ENCODE measurements at regions not wholly inside any gene's neighbourhood (a gene's known extent, or its start where the extent isn't known, plus 50 kb on each side); places are given as distances from the start of the nearest gene placed in this dataset.

DNA sequence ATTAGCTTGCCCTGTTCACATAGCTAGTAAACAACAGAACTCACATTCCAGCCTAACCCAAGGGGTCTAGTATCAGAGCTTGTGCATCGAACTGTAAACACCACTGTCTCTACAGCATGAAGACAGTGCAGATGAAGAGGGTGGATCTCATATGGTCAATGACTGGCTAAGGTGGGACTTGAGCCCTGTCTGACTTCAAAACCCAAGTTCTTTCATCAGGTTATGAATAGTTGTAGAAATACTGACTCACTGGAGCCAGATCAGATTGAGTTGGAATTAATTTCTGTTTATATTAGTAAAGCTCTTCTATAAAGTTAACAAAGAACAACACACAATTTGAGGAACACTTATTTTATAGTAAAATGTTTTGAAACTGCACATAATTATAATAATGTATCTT, 161.7 kb upstream of the ARHGAP20 start:
- Mint-ChIP-seq H3K27me3 (peaks cover 4% of the 10 kb centered on the region), H3K4me1 (ENCODE audit: unreplicated experiment) (no peaks in the 10 kb centered on the region), H3K36me3 (no peaks in the 10 kb centered on the region), H3K9me3 (no peaks in the 10 kb centered on the region), H3K4me3 (no peak overlapping the region), H3K27ac (no peak overlapping the region)
- no peak for DNase-seq (ENCODE audit: extremely low spot score, unreplicated experiment)
- TF ChIP-seq, protein P1, sequence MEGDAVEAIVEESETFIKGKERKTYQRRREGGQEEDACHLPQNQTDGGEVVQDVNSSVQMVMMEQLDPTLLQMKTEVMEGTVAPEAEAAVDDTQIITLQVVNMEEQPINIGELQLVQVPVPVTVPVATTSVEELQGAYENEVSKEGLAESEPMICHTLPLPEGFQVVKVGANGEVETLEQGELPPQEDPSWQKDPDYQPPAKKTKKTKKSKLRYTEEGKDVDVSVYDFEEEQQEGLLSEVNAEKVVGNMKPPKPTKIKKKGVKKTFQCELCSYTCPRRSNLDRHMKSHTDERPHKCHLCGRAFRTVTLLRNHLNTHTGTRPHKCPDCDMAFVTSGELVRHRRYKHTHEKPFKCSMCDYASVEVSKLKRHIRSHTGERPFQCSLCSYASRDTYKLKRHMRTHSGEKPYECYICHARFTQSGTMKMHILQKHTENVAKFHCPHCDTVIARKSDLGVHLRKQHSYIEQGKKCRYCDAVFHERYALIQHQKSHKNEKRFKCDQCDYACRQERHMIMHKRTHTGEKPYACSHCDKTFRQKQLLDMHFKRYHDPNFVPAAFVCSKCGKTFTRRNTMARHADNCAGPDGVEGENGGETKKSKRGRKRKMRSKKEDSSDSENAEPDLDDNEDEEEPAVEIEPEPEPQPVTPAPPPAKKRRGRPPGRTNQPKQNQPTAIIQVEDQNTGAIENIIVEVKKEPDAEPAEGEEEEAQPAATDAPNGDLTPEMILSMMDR (conservative IDR thresholded peaks at IDR 0.05) = no peak

GRCh38 chr11:110870816-110871522, 158.7 kb upstream of the ARHGAP20 start:
- Mint-ChIP-seq H3K4me3 (no peak overlapping the region), H3K4me1 (ENCODE audit: unreplicated experiment) (peaks cover 6% of the 10 kb centered on the region), H3K36me3 (no peaks in the 10 kb centered on the region), H3K27ac (no peak overlapping the region), H3K9me3 (no peaks in the 10 kb centered on the region), H3K27me3 (peaks cover 4% of the 10 kb centered on the region)
- DNase-seq (ENCODE audit: extremely low spot score, unreplicated experiment) = no peak
- TF ChIP-seq, protein P1 (conservative IDR thresholded peaks at IDR 0.05) = no peak

DNA sequence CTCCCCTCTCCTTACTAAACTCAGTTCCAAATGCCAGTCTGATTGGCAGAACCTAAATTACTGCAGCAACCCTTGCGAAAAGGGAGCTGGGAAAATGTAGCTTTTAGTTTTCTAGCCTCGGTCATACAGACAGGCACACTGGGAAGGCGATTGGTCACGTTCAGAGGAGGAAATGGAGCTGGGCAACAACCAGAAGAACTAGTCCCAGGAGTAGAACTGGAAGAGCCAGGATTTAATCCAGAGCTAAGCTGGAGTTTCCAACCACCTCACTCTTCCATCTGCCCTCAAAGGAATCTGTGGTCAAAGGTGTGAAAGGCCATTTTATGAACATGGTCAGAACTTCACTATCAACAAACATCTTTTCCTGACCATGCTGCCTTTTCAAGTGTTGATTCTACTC, 155.7 kb upstream of the ARHGAP20 start:
- TF ChIP-seq, protein P1 (conservative IDR thresholded peaks at IDR 0.05) = no peak
- no peak overlapping the region for H3K4me3 Mint-ChIP-seq
- H3K27me3 Mint-ChIP-seq = peaks cover 4% of the 10 kb centered on the region
- no peak overlapping the region for H3K27ac Mint-ChIP-seq
- H3K36me3 Mint-ChIP-seq = no peaks in the 10 kb centered on the region
- H3K9me3 Mint-ChIP-seq = no peaks in the 10 kb centered on the region
- no peak for DNase-seq (ENCODE audit: extremely low spot score, unreplicated experiment)
- H3K4me1 Mint-ChIP-seq (ENCODE audit: unreplicated experiment) = peaks cover 18% of the 10 kb centered on the region

- no peak overlapping the region for H3K4me3 Mint-ChIP-seq
- H3K27ac Mint-ChIP-seq = no peak overlapping the region
- TF ChIP-seq, protein P1 (conservative IDR thresholded peaks at IDR 0.05) = no peak
- H3K9me3 Mint-ChIP-seq = no peaks in the 10 kb centered on the region
- peaks cover 18% of the 10 kb centered on the region for H3K4me1 Mint-ChIP-seq (ENCODE audit: unreplicated experiment)
- H3K36me3 Mint-ChIP-seq = no peaks in the 10 kb centered on the region
- peaks cover 4% of the 10 kb centered on the region for H3K27me3 Mint-ChIP-seq
- DNase-seq (ENCODE audit: extremely low spot score, unreplicated experiment) = no peak
Measured at GRCh38 chr11:110866081-110866480, 153.8 kb upstream of the ARHGAP20 start.

- H3K27me3 Mint-ChIP-seq = peaks cover 8% of the 10 kb centered on the region
- H3K9me3 Mint-ChIP-seq = no peaks in the 10 kb centered on the region
- H3K4me1 Mint-ChIP-seq (ENCODE audit: unreplicated experiment) = peaks cover 27% of the 10 kb centered on the region
- H3K4me3 Mint-ChIP-seq = no peak overlapping the region
- DNase-seq (ENCODE audit: extremely low spot score, unreplicated experiment) = no peak
- TF ChIP-seq, protein P1 (conservative IDR thresholded peaks at IDR 0.05) = no peak
- no peak overlapping the region for H3K27ac Mint-ChIP-seq
- no peaks in the 10 kb centered on the region for H3K36me3 Mint-ChIP-seq
Measured at GRCh38 chr11:110862407-110862806, 150.2 kb upstream of the ARHGAP20 start.

Measured in type B pancreatic cell (in vitro differentiated cells).